H1 (cell line): ENCODE measurements at regions not wholly inside any gene's neighbourhood (a gene's known extent, or its start where the extent isn't known, plus 50 kb on each side); places are given as distances from the start of the nearest gene placed in this dataset.

Source experiments
- ATF3 ChIP-seq: IDR thresholded peaks from 2 replicates; pipeline ENCODE4 v1.6.1; 2011; ENCODE audit warnings: low read depth, mild to moderate bottlenecking, low read length; ENCODE audit not compliant: insufficient read depth
- CTCF ChIP-seq, 3 experiments: IDR thresholded peaks; 1 replicate in 2 of 3; 2 replicates in 1 of 3; pipeline versions ENCODE4 v1.5.1 to v1.6.1; 2011; ENCODE audit warnings: low read length in 3 of 3, mild to moderate bottlenecking in 3 of 3, inconsistent platforms in 2 of 3, low read depth in 1 of 3, moderate library complexity in 1 of 3; ENCODE audit not compliant: insufficient read depth in 1 of 3; ENCODE audit errors: control extremely low read depth in 1 of 3
- FOSL1 ChIP-seq: IDR thresholded peaks from 2 replicates; pipeline ENCODE4 v1.6.1; 2011; ENCODE audit warnings: mild to moderate bottlenecking, low read depth, low read length, moderate library complexity; ENCODE audit not compliant: insufficient read depth
- POU5F1 ChIP-seq: IDR thresholded peaks from 2 replicates; pipeline ENCODE4 v1.6.1; 2011; ENCODE audit warnings: low read depth, mild to moderate bottlenecking, low read length, moderate library complexity

GRCh38 chr14:97916669-97917568, 1119.7 kb downstream of the VRK1 start (continued):
- TF ChIP-seq POU5F1 = no peak
- TF ChIP-seq CTCF (IDR thresholded peaks at IDR 0.05; ENCODE audit: control extremely low read depth in 1 of 3, insufficient read depth in 1 of 3, low read depth in 1 of 3, low read length in 3 of 3) = no peak
- no peak for TF ChIP-seq ATF3
- no peak for TF ChIP-seq FOSL1
